Liver (tissue), 3 donors: ENCODE measurements at regions not wholly inside any gene's neighbourhood (a gene's known extent, or its start where the extent isn't known, plus 50 kb on each side); places are given as distances from the start of the nearest gene placed in this dataset.

ENCODE experiments used
- FOXA1 ChIP-seq: IDR thresholded peaks from 2 replicates; pipeline ENCODE4 v1.6.1; 2016; ENCODE audit warnings: antibody characterized with exemption
- GABPA ChIP-seq, 2 donors: IDR thresholded peaks in 1 of 2; conservative IDR thresholded peaks in 1 of 2; 2 replicates each; pipeline ENCODE4 v1.6.1; 2016; ENCODE audit warnings: antibody characterized with exemption in 2 of 2, mild to moderate bottlenecking in 1 of 2, moderate library complexity in 1 of 2
- HNF4A ChIP-seq, 2 donors: conservative IDR thresholded peaks; 2 replicates each; pipeline ENCODE4 v1.6.1; 2016; ENCODE audit warnings: antibody characterized with exemption in 2 of 2, mild to moderate bottlenecking in 2 of 2
- JUND ChIP-seq, 2 donors: IDR thresholded peaks; 2 replicates each; pipeline ENCODE4 v1.6.1; 2016; ENCODE audit warnings: antibody characterized with exemption in 2 of 2
- RAD21 ChIP-seq, 2 donors: IDR thresholded peaks; 2 replicates each; pipeline ENCODE4 v1.6.1; 2016; ENCODE audit warnings: antibody characterized with exemption in 2 of 2, mild to moderate bottlenecking in 2 of 2
- SP1 ChIP-seq: IDR thresholded peaks from 2 replicates; pipeline ENCODE4 v1.6.1; 2018; ENCODE audit warnings: antibody characterized with exemption, mild to moderate bottlenecking
- YY1 ChIP-seq: IDR thresholded peaks from 2 replicates; pipeline ENCODE4 v1.6.1; 2016; ENCODE audit warnings: antibody characterized with exemption, mild to moderate bottlenecking
- TF ChIP-seq, protein P1 (sequence below): IDR thresholded peaks from 2 replicates; pipeline ENCODE4 v1.6.1; 2016; ENCODE audit warnings: antibody characterized with exemption, mild to moderate bottlenecking
- TF ChIP-seq, protein P2 (sequence below): fragments of 150-350 bp; IDR thresholded peaks from 2 replicates; pipeline ENCODE4 v1.5.1; 2017; ENCODE audit warnings: improper control_type of control experiment, low read depth, low read length; ENCODE audit not compliant: missing input control
- donor health status: healthy.
- donor health status: healthy.

DNA sequence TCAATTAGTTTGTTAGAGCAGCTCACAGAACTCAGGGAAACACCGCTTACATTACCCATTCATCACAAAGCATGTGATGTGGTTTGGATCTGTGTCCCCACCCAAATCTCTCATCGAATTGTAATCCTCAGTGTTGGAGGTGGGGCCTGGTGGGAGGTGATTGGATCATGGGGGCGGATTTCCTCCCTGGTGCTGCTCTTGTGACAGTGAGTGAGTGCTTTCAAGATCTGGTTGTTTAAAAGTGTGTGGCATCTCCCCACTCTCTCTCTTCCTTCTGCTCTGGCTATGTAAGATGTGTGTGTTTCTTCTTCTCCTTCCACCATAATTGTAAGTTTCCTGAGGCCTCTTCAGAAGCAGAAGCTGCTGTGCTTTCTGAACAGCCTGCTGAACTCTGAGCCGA lies 63.5 kb upstream of the AGPS start:
- no peak for TF ChIP-seq YY1
- TF ChIP-seq JUND (IDR thresholded peaks at IDR 0.05), result no peak
- TF ChIP-seq SP1, result no peak
- TF ChIP-seq, protein P1, sequence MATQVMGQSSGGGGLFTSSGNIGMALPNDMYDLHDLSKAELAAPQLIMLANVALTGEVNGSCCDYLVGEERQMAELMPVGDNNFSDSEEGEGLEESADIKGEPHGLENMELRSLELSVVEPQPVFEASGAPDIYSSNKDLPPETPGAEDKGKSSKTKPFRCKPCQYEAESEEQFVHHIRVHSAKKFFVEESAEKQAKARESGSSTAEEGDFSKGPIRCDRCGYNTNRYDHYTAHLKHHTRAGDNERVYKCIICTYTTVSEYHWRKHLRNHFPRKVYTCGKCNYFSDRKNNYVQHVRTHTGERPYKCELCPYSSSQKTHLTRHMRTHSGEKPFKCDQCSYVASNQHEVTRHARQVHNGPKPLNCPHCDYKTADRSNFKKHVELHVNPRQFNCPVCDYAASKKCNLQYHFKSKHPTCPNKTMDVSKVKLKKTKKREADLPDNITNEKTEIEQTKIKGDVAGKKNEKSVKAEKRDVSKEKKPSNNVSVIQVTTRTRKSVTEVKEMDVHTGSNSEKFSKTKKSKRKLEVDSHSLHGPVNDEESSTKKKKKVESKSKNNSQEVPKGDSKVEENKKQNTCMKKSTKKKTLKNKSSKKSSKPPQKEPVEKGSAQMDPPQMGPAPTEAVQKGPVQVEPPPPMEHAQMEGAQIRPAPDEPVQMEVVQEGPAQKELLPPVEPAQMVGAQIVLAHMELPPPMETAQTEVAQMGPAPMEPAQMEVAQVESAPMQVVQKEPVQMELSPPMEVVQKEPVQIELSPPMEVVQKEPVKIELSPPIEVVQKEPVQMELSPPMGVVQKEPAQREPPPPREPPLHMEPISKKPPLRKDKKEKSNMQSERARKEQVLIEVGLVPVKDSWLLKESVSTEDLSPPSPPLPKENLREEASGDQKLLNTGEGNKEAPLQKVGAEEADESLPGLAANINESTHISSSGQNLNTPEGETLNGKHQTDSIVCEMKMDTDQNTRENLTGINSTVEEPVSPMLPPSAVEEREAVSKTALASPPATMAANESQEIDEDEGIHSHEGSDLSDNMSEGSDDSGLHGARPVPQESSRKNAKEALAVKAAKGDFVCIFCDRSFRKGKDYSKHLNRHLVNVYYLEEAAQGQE, result no peak
- TF ChIP-seq, protein P2, sequence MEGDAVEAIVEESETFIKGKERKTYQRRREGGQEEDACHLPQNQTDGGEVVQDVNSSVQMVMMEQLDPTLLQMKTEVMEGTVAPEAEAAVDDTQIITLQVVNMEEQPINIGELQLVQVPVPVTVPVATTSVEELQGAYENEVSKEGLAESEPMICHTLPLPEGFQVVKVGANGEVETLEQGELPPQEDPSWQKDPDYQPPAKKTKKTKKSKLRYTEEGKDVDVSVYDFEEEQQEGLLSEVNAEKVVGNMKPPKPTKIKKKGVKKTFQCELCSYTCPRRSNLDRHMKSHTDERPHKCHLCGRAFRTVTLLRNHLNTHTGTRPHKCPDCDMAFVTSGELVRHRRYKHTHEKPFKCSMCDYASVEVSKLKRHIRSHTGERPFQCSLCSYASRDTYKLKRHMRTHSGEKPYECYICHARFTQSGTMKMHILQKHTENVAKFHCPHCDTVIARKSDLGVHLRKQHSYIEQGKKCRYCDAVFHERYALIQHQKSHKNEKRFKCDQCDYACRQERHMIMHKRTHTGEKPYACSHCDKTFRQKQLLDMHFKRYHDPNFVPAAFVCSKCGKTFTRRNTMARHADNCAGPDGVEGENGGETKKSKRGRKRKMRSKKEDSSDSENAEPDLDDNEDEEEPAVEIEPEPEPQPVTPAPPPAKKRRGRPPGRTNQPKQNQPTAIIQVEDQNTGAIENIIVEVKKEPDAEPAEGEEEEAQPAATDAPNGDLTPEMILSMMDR, result no peak
- TF ChIP-seq RAD21 (IDR thresholded peaks at IDR 0.05), result no peak
- no peak for TF ChIP-seq GABPA (IDR thresholded peaks at IDR 0.05 in 1 of 2, conservative IDR thresholded peaks at IDR 0.05 in 1 of 2)
- no peak for TF ChIP-seq FOXA1
- no peak for TF ChIP-seq HNF4A (conservative IDR thresholded peaks at IDR 0.05)
